Calu3 (cell line): ENCODE measurements at regions not wholly inside any gene's neighbourhood (a gene's known extent, or its start where the extent isn't known, plus 50 kb on each side); places are given as distances from the start of the nearest gene placed in this dataset.

Experiments
- BruUV-seq: library from RNA; stranded (reverse); fragments of 400-500 nt; replicated peaks from 2 replicates; lab custom pipeline; 2021; lab: Mats Ljungman, UMichigan
- CTCF ChIA-PET: fragments of 300-600 bp; sonication (Branson Sonifier 250); formaldehyde crosslinking; loops from one replicate; lab custom pipeline; 2022; ENCODE audit warnings: antibody characterized with exemption; lab: Charles Lee
- DNase-seq: peaks from one replicate; pipeline ENCODE4 v3.0.0; 2022
- H3K27ac Mint-ChIP-seq: one replicate; pipeline ENCODE4 v1.8.0; 2022; ENCODE audit warnings: mixed read lengths; ENCODE audit not compliant: unreplicated experiment
- H3K27me3 Mint-ChIP-seq: one replicate; pipeline ENCODE4 v1.8.0; 2022; ENCODE audit warnings: mixed read lengths; ENCODE audit not compliant: unreplicated experiment
- H3K36me3 Mint-ChIP-seq: one replicate; pipeline ENCODE4 v1.8.0; 2022; ENCODE audit warnings: mild to moderate bottlenecking, moderate library complexity, mixed read lengths; ENCODE audit not compliant: insufficient read depth, unreplicated experiment
- H3K4me1 Mint-ChIP-seq: one replicate; pipeline ENCODE4 v1.8.0; 2022; ENCODE audit warnings: mild to moderate bottlenecking, low read depth, mixed read lengths; ENCODE audit not compliant: unreplicated experiment
- H3K4me3 Mint-ChIP-seq: one replicate; pipeline ENCODE4 v1.8.0; 2022; ENCODE audit warnings: mild to moderate bottlenecking, low read depth, moderate library complexity, mixed read lengths; ENCODE audit not compliant: unreplicated experiment
- H3K9me3 Mint-ChIP-seq: one replicate; pipeline ENCODE4 v1.8.0; 2022; ENCODE audit warnings: low read depth, mixed read lengths; ENCODE audit not compliant: unreplicated experiment
- CTCF ChIP-seq: fragments of 200-600 bp; IDR thresholded peaks from one replicate; pipeline ENCODE4 v1.8.0; 2022; ENCODE audit warnings: antibody characterized with exemption; ENCODE audit not compliant: unreplicated experiment
- intact Hi-C: fragments of 100-400 bp; cut with micrococcal nuclease; formaldehyde crosslinking; loops from one replicate; pipeline ENCODE4 v1.10.0; 2022; ENCODE audit not compliant: unreplicated experiment

DNA sequence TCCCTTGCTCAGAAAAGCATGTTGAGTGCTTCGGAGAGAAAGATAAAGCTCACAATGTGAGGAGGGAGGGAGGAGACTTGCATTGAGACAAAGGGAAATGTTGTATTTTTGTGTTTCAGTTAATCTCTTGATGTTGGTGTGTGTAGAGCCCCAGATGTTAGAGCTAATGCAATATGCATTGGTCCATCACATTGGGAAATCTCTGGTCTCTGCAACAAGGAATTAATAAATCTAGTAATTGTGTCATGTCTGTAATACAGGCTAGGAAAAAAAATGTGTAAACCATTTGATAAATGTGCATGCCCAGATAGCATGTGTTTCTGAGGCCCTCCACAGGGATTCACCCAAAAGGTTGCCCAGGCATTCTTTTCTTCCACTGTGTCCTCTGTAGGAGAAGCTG lies 230.4 kb upstream of the KCNH8 start:
- CTCF ChIA-PET: interaction anchor here (0.6 kb wide), 1 partner anchor 19 kb away, joined by 3 read pairs; no protein-coding TSS in a partner anchor
- no peak for TF ChIP-seq CTCF
- no peaks in the 10 kb centered on the region for H3K27me3 Mint-ChIP-seq
- H3K36me3 Mint-ChIP-seq: no peaks in the 10 kb centered on the region
- intact Hi-C loops: no loop called here
- no peak for DNase-seq
- H3K9me3 Mint-ChIP-seq: no peaks in the 10 kb centered on the region
- H3K4me3 Mint-ChIP-seq: no peak overlapping the region
- no peak overlapping the region for H3K27ac Mint-ChIP-seq
- BruUV-seq: no TSS peak
- H3K4me1 Mint-ChIP-seq: no peaks in the 10 kb centered on the region

DNA sequence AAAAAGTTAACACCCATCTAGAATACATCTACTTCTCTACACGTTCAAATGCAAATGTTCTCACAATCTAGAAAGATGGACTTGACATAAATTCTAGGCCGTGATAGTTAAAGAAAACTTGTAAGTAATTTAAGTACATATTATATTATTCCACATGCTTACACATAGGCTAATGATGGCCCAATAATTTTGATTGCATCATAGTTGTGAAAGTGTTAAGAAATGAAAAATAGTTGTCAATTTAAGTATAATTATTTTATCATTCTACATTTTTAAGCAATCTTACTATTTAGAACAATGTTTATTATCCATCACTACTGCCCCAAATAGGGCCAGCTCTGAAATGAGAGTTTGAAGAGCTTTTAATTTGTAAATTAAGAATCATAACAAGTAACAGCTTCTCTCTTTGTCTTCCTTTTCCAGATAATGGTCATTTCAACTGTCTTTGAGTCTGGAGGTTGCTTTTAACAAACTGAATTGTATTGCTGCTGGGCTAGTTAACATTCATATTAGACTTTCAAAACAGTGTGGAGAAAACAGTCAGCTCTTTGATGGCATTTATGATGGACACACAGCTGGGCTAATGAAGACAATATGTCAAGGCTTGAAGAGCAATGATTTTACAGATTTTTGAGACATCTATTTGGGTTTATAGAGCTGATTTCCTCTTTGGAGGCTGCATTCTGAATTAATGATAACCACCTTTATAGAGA lies 246.1 kb upstream of the KCNH8 start:
- Mint-ChIP-seq H3K27me3 (no peaks in the 10 kb centered on the region), H3K4me3 (no peak overlapping the region), H3K9me3 (no peaks in the 10 kb centered on the region), H3K36me3 (no peaks in the 10 kb centered on the region), H3K4me1 (no peaks in the 10 kb centered on the region), H3K27ac (no peak overlapping the region)
- DNase-seq: no peak
- TF ChIP-seq CTCF: no peak
- BruUV-seq: no TSS peak
- intact Hi-C loops: no loop called here
- CTCF ChIA-PET: no interaction called here

- H3K9me3 Mint-ChIP-seq: no peaks in the 10 kb centered on the region
- DNase-seq: no peak
- intact Hi-C loops: no loop called here
- no TSS peak for BruUV-seq
- no peak overlapping the region for H3K27ac Mint-ChIP-seq
- H3K27me3 Mint-ChIP-seq: no peaks in the 10 kb centered on the region
- TF ChIP-seq CTCF: no peak
- H3K36me3 Mint-ChIP-seq: no peaks in the 10 kb centered on the region
- H3K4me3 Mint-ChIP-seq: no peak overlapping the region
- CTCF ChIA-PET: no interaction called here
- H3K4me1 Mint-ChIP-seq: no peaks in the 10 kb centered on the region
Observed at GRCh38 chr3:18901571-18901970, 246.7 kb upstream of the KCNH8 start.

DNA sequence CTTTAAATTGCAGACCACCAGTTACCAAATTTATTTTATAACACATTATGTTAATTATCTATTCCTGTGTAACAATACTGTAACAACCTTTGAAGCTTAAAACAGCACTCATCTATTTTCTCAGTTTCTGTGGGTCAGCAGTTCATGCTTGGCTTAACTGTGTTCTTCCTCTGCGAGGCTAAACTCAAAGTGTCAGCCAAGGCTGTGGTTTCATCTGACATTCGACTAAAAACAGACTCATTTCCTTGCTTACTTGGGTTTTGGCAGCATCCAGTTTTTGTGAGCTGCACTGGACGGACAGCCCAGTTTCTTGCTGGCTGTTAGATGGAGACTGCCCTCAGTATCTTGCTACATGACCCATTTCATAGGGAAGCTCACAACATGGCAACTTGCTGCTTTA lies 247.3 kb upstream of the KCNH8 start:
- BruUV-seq: no TSS peak
- Mint-ChIP-seq H3K4me3 (no peak overlapping the region), H3K27me3 (no peaks in the 10 kb centered on the region), H3K27ac (no peak overlapping the region), H3K9me3 (no peaks in the 10 kb centered on the region), H3K4me1 (no peaks in the 10 kb centered on the region), H3K36me3 (no peaks in the 10 kb centered on the region)
- CTCF ChIA-PET: no interaction called here
- no peak for DNase-seq
- intact Hi-C loops: no loop called here
- no peak for TF ChIP-seq CTCF
